HCT116 (cell line): ENCODE measurements at regions not wholly inside any gene's neighbourhood (a gene's known extent, or its start where the extent isn't known, plus 50 kb on each side); places are given as distances from the start of the nearest gene placed in this dataset.

Experiments used
- ATAC-seq: fragments of 200-7000 bp; cut with Tn5 transposase; 2 replicates; pipeline ENCODE4 v1.9.1; 2020; ENCODE audit warnings: mild to moderate bottlenecking, moderate library complexity
- BruUV-seq: library from RNA; stranded (reverse); fragments of 400-500 nt; replicated peaks from 2 replicates; lab custom pipeline; 2021; lab: Mats Ljungman, UMichigan
- CTCF ChIA-PET: fragments of 300-600 bp; sonication (Branson Sonifier 250); formaldehyde crosslinking; loops from one replicate; lab custom pipeline; 2021; ENCODE audit warnings: antibody characterized with exemption; lab: Charles Lee
- POLR2A ChIA-PET: fragments of 300-600, 350-600 bp; sonication (Branson Sonifier 250); formaldehyde crosslinking; loops from one replicate; lab custom pipeline; 2021; ENCODE audit warnings: antibody characterized with exemption; lab: Charles Lee
- RAD21 ChIA-PET, 2 experiments: fragments of 300-600 bp; sonication (Branson Sonifier 250); formaldehyde crosslinking; loops; one replicate each; lab custom pipeline; 2023; ENCODE audit warnings: low total read pairs in 2 of 2; ENCODE audit not compliant: uncharacterized antibody in 2 of 2, unreplicated experiment in 2 of 2, low non-redundant PET in 1 of 2; lab: Charles Lee
- DNase-seq: peaks from one replicate; pipeline ENCODE4 v3.0.0-alpha.2; 2010; ENCODE audit warnings: low read depth, low spot score
- H2AFZ ChIP-seq: fragments of 200-600 bp; shearing (Covaris generic), sonication (generic); 2 replicates; pipeline ENCODE4 v1.6.1; 2017; ENCODE audit warnings: low read depth, mixed run types, mixed read lengths, antibody characterized with exemption, low read length; ENCODE audit not compliant: poor library complexity, severe bottlenecking
- H3K27ac ChIP-seq: 2 replicates; pipeline ENCODE4 v1.5.1; 2012; ENCODE audit warnings: low read depth, low read length
- H3K27me3 ChIP-seq: fragments of 200-600 bp; sonication (generic); 2 replicates; pipeline ENCODE4 v1.6.1; 2016; ENCODE audit warnings: mixed run types, low read length, mixed read lengths; ENCODE audit not compliant: insufficient read depth
- H3K36me3 ChIP-seq, 2 experiments: fragments of 200-500 bp in 1 of 2; fragments of 200-600 bp in 1 of 2; sonication (Bioruptor generic) in 1 of 2; sonication (generic) in 1 of 2; 2 replicates each; pipeline versions ENCODE4 v1.5.1 to v1.6.1; 2014 to 2016; ENCODE audit warnings: low read length in 2 of 2, inconsistent platforms in 1 of 2, mixed read lengths in 1 of 2, mixed run types in 1 of 2; ENCODE audit not compliant: insufficient read depth in 2 of 2, control insufficient read depth in 1 of 2
- H3K4me1 ChIP-seq, 2 experiments: fragments of 200-600 bp in 1 of 2; sonication (generic) in 1 of 2; 2 replicates each; pipeline versions ENCODE4 v1.5.1 to v1.6.1; 2012 to 2017; ENCODE audit warnings: low read length in 2 of 2, inconsistent platforms in 1 of 2, mild to moderate bottlenecking in 1 of 2, mixed read lengths in 1 of 2, mixed run types in 1 of 2, moderate library complexity in 1 of 2; ENCODE audit not compliant: insufficient read depth in 2 of 2, control insufficient read depth in 1 of 2
- H3K4me2 ChIP-seq: fragments of 200-600 bp; sonication (generic); 2 replicates; pipeline ENCODE4 v1.6.1; 2017; ENCODE audit warnings: mixed run types, low read length, mixed read lengths
- H3K4me3 ChIP-seq, 2 experiments: fragments of 200-600 bp in 1 of 2; sonication (generic) in 1 of 2; replicated peaks in 1 of 2; 2 replicates each; pipeline ENCODE4 v1.5.1; 2011 to 2016; ENCODE audit warnings: low read length in 2 of 2, control low read depth in 1 of 2, low read depth in 1 of 2, mild to moderate bottlenecking in 1 of 2, mixed read lengths in 1 of 2, mixed run types in 1 of 2
- H3K79me2 ChIP-seq: fragments of 200-600 bp; sonication (generic); 2 replicates; pipeline ENCODE4 v1.6.1; 2017; ENCODE audit warnings: mild to moderate bottlenecking, mixed run types, low read length, moderate library complexity, mixed read lengths; ENCODE audit not compliant: insufficient read depth
- H3K9ac ChIP-seq: fragments of 200-600 bp; sonication (generic); 2 replicates; pipeline ENCODE4 v1.6.1; 2016; ENCODE audit warnings: low read length, mixed read lengths
- H3K9me2 ChIP-seq: fragments of 200-600 bp; sonication (generic), shearing (Covaris generic); 2 replicates; pipeline ENCODE4 v1.6.1; 2017; ENCODE audit warnings: mixed run types, mild to moderate bottlenecking, moderate library complexity; ENCODE audit not compliant: insufficient read depth
- H3K9me3 ChIP-seq, 2 experiments: fragments of 200-500 bp in 1 of 2; fragments of 200-600 bp in 1 of 2; sonication (Bioruptor generic) in 1 of 2; sonication (generic) in 1 of 2; 2 replicates each; pipeline ENCODE4 v1.6.1; 2014 to 2017; ENCODE audit warnings: low read length in 2 of 2, mixed read lengths in 2 of 2, inconsistent platforms in 1 of 2, low read depth in 1 of 2, mild to moderate bottlenecking in 1 of 2, mixed run types in 1 of 2, moderate library complexity in 1 of 2; ENCODE audit not compliant: control insufficient read depth in 1 of 2, insufficient read depth in 1 of 2
- H4K20me1 ChIP-seq: fragments of 200-600 bp; sonication (generic), shearing (Covaris generic); 2 replicates; pipeline ENCODE4 v1.6.1; 2017; ENCODE audit warnings: mixed run types, mild to moderate bottlenecking, moderate library complexity; ENCODE audit not compliant: insufficient read depth
- CBX3 ChIP-seq: IDR thresholded peaks from 2 replicates; pipeline ENCODE4 v1.6.1; 2012; ENCODE audit warnings: low read depth
- CEBPB ChIP-seq: IDR thresholded peaks from 2 replicates; pipeline ENCODE4 v1.6.1; 2012; ENCODE audit warnings: low read depth
- ELF1 ChIP-seq: IDR thresholded peaks from 2 replicates; pipeline ENCODE4 v1.6.1; 2012; ENCODE audit warnings: low read depth, borderline replicate concordance
- EZH2phosphoT487 ChIP-seq: fragments of 200-600 bp; IDR thresholded peaks from 2 replicates; pipeline ENCODE4 v1.6.1; 2018; ENCODE audit warnings: antibody characterized with exemption, borderline replicate concordance
- FOSL1 ChIP-seq: IDR thresholded peaks from 2 replicates; pipeline ENCODE4 v1.6.1; 2012; ENCODE audit warnings: low read depth
- JUND ChIP-seq: IDR thresholded peaks from 2 replicates; pipeline ENCODE4 v1.6.1; 2012
- POLR2A ChIP-seq: IDR thresholded peaks from 2 replicates; pipeline ENCODE4 v1.7.0; 2011; ENCODE audit warnings: borderline replicate concordance; ENCODE audit not compliant: insufficient read depth, insufficient read length; ENCODE audit errors: extremely low read depth
- RAD21 ChIP-seq: IDR thresholded peaks from 2 replicates; pipeline ENCODE4 v1.6.1; 2012; ENCODE audit warnings: low read depth, mild to moderate bottlenecking
- SIN3A ChIP-seq: IDR thresholded peaks from 2 replicates; pipeline ENCODE4 v1.6.1; 2012; ENCODE audit warnings: low read depth
- SP1 ChIP-seq: IDR thresholded peaks from 2 replicates; pipeline ENCODE4 v1.6.1; 2012; ENCODE audit warnings: low read depth
- TCF7L2 ChIP-seq: IDR thresholded peaks from 2 replicates; pipeline ENCODE4 v1.7.0; 2011; ENCODE audit warnings: borderline replicate concordance, inconsistent platforms; ENCODE audit not compliant: insufficient read depth, insufficient read length; ENCODE audit errors: extremely low read depth
- YY1 ChIP-seq: IDR thresholded peaks from 2 replicates; pipeline ENCODE4 v1.6.1; 2011; ENCODE audit warnings: low read length, low read depth, moderate library complexity, mild to moderate bottlenecking; ENCODE audit not compliant: insufficient replicate concordance; ENCODE audit errors: extremely low read depth
- ZFX ChIP-seq: fragments of 450-650 bp; IDR thresholded peaks from 2 replicates; pipeline ENCODE4 v1.6.1; 2017
- ZNF274 ChIP-seq: fragments of 200-500 bp; sonication (Bioruptor generic); IDR thresholded peaks from 2 replicates; pipeline ENCODE4 v1.6.1; 2014; ENCODE audit warnings: mild to moderate bottlenecking, low read depth, low read length, inconsistent platforms
- intact Hi-C: fragments of 100-400 bp; cut with micrococcal nuclease; formaldehyde crosslinking; loops from 2 replicates; pipeline ENCODE4 v1.10.0; 2022
- TF ChIP-seq, protein P1 (sequence below): IDR thresholded peaks from 2 replicates; pipeline ENCODE4 v1.6.1; 2011; ENCODE audit warnings: mild to moderate bottlenecking, low read length, moderate library complexity; ENCODE audit not compliant: insufficient replicate concordance; ENCODE audit errors: extremely low read depth
- TF ChIP-seq, protein P2 (sequence below): IDR thresholded peaks from 2 replicates; pipeline ENCODE4 v1.6.1; 2012; ENCODE audit warnings: low read depth
- TF ChIP-seq, protein P3 (sequence below): IDR thresholded peaks from 2 replicates; pipeline ENCODE4 v1.6.1; 2012
- TF ChIP-seq, protein P4 (sequence below), 3 experiments: fragments of 200-600 bp in 1 of 3; sonication (generic) in 1 of 3; IDR thresholded peaks in 2 of 3; conservative IDR thresholded peaks in 1 of 3; 2 replicates each; pipeline ENCODE4 v1.5.1; 2012 to 2017; ENCODE audit warnings: low read depth in 2 of 3, low read length in 2 of 3, antibody characterized with exemption in 1 of 3, borderline replicate concordance in 1 of 3, control low read depth in 1 of 3, mild to moderate bottlenecking in 1 of 3, mixed read lengths in 1 of 3, mixed run types in 1 of 3, moderate library complexity in 1 of 3; ENCODE audit not compliant: insufficient read depth in 1 of 3

DNA sequence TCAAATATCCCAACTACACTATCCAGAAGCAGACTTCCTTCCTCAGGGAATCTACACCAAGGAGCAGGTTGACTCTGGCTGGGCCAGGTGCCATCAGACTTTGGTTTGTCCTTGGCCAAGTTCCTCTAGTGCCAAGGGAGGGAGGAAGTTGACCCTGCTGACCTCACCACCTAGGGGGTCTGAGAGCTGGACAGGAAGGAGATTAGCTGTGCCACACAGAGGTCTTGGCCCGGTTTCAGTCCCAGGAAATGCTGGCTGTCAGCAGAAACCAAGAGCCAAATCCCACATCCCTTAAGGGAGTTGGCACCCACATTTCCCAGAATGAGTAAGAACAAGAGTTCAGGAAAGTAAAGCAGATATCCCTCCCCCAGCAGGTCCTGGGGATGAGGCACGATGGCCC lies 178.2 kb downstream of the SALL1 start:
- Histone ChIP-seq H3K4me1 (no peaks in the 10 kb centered on the region), H3K27me3 (peaks cover 21% of the 10 kb centered on the region), H2AFZ (no peak overlapping the region), H3K36me3 (no peaks in the 10 kb centered on the region), H3K4me3 (no peak overlapping the region)
- ATAC-seq: no peak
- TF ChIP-seq CEBPB (no peak), YY1 (no peak), RAD21 (no peak), ELF1 (no peak), FOSL1 (no peak), ZNF274 (no peak), SP1 (no peak), SIN3A (no peak), CBX3 (no peak), TCF7L2 (no peak), POLR2A (no peak), ZFX (no peak), EZH2phosphoT487 (no peak), JUND (no peak)
- TF ChIP-seq, protein P1, sequence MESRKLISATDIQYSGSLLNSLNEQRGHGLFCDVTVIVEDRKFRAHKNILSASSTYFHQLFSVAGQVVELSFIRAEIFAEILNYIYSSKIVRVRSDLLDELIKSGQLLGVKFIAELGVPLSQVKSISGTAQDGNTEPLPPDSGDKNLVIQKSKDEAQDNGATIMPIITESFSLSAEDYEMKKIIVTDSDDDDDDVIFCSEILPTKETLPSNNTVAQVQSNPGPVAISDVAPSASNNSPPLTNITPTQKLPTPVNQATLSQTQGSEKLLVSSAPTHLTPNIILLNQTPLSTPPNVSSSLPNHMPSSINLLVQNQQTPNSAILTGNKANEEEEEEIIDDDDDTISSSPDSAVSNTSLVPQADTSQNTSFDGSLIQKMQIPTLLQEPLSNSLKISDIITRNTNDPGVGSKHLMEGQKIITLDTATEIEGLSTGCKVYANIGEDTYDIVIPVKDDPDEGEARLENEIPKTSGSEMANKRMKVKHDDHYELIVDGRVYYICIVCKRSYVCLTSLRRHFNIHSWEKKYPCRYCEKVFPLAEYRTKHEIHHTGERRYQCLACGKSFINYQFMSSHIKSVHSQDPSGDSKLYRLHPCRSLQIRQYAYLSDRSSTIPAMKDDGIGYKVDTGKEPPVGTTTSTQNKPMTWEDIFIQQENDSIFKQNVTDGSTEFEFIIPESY: no peak
- TF ChIP-seq, protein P2, sequence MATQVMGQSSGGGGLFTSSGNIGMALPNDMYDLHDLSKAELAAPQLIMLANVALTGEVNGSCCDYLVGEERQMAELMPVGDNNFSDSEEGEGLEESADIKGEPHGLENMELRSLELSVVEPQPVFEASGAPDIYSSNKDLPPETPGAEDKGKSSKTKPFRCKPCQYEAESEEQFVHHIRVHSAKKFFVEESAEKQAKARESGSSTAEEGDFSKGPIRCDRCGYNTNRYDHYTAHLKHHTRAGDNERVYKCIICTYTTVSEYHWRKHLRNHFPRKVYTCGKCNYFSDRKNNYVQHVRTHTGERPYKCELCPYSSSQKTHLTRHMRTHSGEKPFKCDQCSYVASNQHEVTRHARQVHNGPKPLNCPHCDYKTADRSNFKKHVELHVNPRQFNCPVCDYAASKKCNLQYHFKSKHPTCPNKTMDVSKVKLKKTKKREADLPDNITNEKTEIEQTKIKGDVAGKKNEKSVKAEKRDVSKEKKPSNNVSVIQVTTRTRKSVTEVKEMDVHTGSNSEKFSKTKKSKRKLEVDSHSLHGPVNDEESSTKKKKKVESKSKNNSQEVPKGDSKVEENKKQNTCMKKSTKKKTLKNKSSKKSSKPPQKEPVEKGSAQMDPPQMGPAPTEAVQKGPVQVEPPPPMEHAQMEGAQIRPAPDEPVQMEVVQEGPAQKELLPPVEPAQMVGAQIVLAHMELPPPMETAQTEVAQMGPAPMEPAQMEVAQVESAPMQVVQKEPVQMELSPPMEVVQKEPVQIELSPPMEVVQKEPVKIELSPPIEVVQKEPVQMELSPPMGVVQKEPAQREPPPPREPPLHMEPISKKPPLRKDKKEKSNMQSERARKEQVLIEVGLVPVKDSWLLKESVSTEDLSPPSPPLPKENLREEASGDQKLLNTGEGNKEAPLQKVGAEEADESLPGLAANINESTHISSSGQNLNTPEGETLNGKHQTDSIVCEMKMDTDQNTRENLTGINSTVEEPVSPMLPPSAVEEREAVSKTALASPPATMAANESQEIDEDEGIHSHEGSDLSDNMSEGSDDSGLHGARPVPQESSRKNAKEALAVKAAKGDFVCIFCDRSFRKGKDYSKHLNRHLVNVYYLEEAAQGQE: no peak
- TF ChIP-seq, protein P3, sequence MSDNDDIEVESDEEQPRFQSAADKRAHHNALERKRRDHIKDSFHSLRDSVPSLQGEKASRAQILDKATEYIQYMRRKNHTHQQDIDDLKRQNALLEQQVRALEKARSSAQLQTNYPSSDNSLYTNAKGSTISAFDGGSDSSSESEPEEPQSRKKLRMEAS: no peak
- TF ChIP-seq, protein P4, sequence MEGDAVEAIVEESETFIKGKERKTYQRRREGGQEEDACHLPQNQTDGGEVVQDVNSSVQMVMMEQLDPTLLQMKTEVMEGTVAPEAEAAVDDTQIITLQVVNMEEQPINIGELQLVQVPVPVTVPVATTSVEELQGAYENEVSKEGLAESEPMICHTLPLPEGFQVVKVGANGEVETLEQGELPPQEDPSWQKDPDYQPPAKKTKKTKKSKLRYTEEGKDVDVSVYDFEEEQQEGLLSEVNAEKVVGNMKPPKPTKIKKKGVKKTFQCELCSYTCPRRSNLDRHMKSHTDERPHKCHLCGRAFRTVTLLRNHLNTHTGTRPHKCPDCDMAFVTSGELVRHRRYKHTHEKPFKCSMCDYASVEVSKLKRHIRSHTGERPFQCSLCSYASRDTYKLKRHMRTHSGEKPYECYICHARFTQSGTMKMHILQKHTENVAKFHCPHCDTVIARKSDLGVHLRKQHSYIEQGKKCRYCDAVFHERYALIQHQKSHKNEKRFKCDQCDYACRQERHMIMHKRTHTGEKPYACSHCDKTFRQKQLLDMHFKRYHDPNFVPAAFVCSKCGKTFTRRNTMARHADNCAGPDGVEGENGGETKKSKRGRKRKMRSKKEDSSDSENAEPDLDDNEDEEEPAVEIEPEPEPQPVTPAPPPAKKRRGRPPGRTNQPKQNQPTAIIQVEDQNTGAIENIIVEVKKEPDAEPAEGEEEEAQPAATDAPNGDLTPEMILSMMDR (IDR thresholded peaks at IDR 0.05 in 2 of 3, conservative IDR thresholded peaks at IDR 0.05 in 1 of 3; ENCODE audit: borderline replicate concordance in 1 of 3, insufficient read depth in 1 of 3, low read depth in 2 of 3, low read length in 2 of 3): no peak
- TF ChIP-seq, all 23 proteins: peak for 0
- no peaks in the 10 kb centered on the region for H3K9me3 ChIP-seq
- no peak overlapping the region for H3K27ac ChIP-seq
- H3K9me2 ChIP-seq: no peaks in the 10 kb centered on the region
- no peak overlapping the region for H3K4me2 ChIP-seq
- DNase-seq: no peak
- no peak overlapping the region for H3K9ac ChIP-seq
- no TSS peak for BruUV-seq
- H3K79me2 ChIP-seq: no peaks in the 10 kb centered on the region
- intact Hi-C loops: no loop called here
- no peaks in the 10 kb centered on the region for H4K20me1 ChIP-seq
- ChIA-PET POLR2A (no interaction called here), RAD21 (no interaction called here), CTCF (no interaction called here)
